ENCODE measurements at regions not wholly inside any gene's neighbourhood (a gene's known extent, or its start where the extent isn't known, plus 50 kb on each side); places are given as distances from the start of the nearest gene placed in this dataset.

- Histone ChIP-seq H3K27ac (no peak overlapping the region), H4K20me1 (ENCODE audit: insufficient read depth) (no peaks in the 10 kb centered on the region)
- DNase-seq: no peak
Measured at GRCh38 chr19:5207806-5208205, 132.8 kb downstream of the PTPRS start.

GRCh38 chr19:5206751-5207075 is 133.9 kb downstream of the PTPRS start:
- Histone ChIP-seq H3K4me2 (ENCODE audit: unreplicated experiment) (no peak overlapping the region), H4K20me1 (ENCODE audit: insufficient read depth) (no peaks in the 10 kb centered on the region), H3K27me3 (replicated peaks; ENCODE audit: insufficient read depth) (no peaks in the 10 kb centered on the region), H3K27ac (no peak overlapping the region), H3K4me1 (ENCODE audit: insufficient read depth) (no peaks in the 10 kb centered on the region), H3F3A (ENCODE audit: insufficient read depth) (no peaks in the 10 kb centered on the region), H3K9me3 (ENCODE audit: low read depth) (no peaks in the 10 kb centered on the region), H2AFZ (no peak overlapping the region), H3K9me2 (ENCODE audit: insufficient read depth) (peaks cover 5% of the 10 kb centered on the region; the same call in 1 of the 2 replicates), H3K9ac (no peak overlapping the region), H3K79me2 (ENCODE audit: insufficient read depth) (no peaks in the 10 kb centered on the region), H3K4me3 (no peak overlapping the region), H3K36me3 (ENCODE audit: low read depth) (peaks cover 20% of the 10 kb centered on the region)
- TF ChIP-seq EZH2phosphoT487 (IDR thresholded peaks at IDR 0.05; ENCODE audit: insufficient read depth, low read depth) (no peak), EZH2 (IDR thresholded peaks at IDR 0.05; ENCODE audit: insufficient read depth, poor library complexity, severe bottlenecking) (no peak)
- DNase-seq: no peak
- 90 to 93% methylated on average over 11 of the region's 11 CpGs for WGBS, 2 experiments (ENCODE audit: low coverage in 1 of 2, low lambda C conversion rate in 2 of 2, missing lambda C conversion rate in 2 of 2)
- in situ Hi-C loops (cut with MboI): no loop called here

More at GRCh38 chr19:5207806-5208205, 132.8 kb downstream of the PTPRS start:
- H3K4me2 ChIP-seq (ENCODE audit: unreplicated experiment): no peak overlapping the region
- H3F3A ChIP-seq (ENCODE audit: insufficient read depth): no peaks in the 10 kb centered on the region
- no peak overlapping the region for H3K9ac ChIP-seq
- no peak for TF ChIP-seq EZH2 (IDR thresholded peaks at IDR 0.05; ENCODE audit: insufficient read depth, poor library complexity, severe bottlenecking)
- TF ChIP-seq EZH2phosphoT487 (IDR thresholded peaks at IDR 0.05; ENCODE audit: insufficient read depth, low read depth): no peak
- no peaks in the 10 kb centered on the region for H3K79me2 ChIP-seq (ENCODE audit: insufficient read depth)
- H3K4me1 ChIP-seq (ENCODE audit: insufficient read depth): no peaks in the 10 kb centered on the region
- H3K36me3 ChIP-seq (ENCODE audit: low read depth): peaks cover 26% of the 10 kb centered on the region
- peaks cover 5% of the 10 kb centered on the region; the same call in 1 of the 2 replicates for H3K9me2 ChIP-seq (ENCODE audit: insufficient read depth)
- no peaks in the 10 kb centered on the region for H3K9me3 ChIP-seq (ENCODE audit: low read depth)
- 92 to 94% methylated on average over 17 of the region's 17 CpGs for WGBS, 2 experiments (ENCODE audit: low coverage in 1 of 2, low lambda C conversion rate in 2 of 2, missing lambda C conversion rate in 2 of 2)
- no peak overlapping the region for H3K4me3 ChIP-seq
- in situ Hi-C loops (cut with MboI): no loop called here
- no peak overlapping the region for H2AFZ ChIP-seq
- no peaks in the 10 kb centered on the region for H3K27me3 ChIP-seq (replicated peaks; ENCODE audit: insufficient read depth)

- H2AFZ ChIP-seq: no peak overlapping the region
- H3K9me2 ChIP-seq (ENCODE audit: insufficient read depth): peaks cover 5% of the 10 kb centered on the region; the same call in 1 of the 2 replicates
- H3K9ac ChIP-seq: no peak overlapping the region
- 87% methylated on average over 18 to 29 of the region's 29 CpGs for WGBS, 2 experiments (ENCODE audit: low coverage in 1 of 2, low lambda C conversion rate in 2 of 2, missing lambda C conversion rate in 2 of 2)
- no peak for DNase-seq
- H3K4me1 ChIP-seq (ENCODE audit: insufficient read depth): no peaks in the 10 kb centered on the region
- H3K9me3 ChIP-seq (ENCODE audit: low read depth): no peaks in the 10 kb centered on the region
- H3F3A ChIP-seq (ENCODE audit: insufficient read depth): no peaks in the 10 kb centered on the region
- H4K20me1 ChIP-seq (ENCODE audit: insufficient read depth): no peaks in the 10 kb centered on the region
- H3K4me2 ChIP-seq (ENCODE audit: unreplicated experiment): no peak overlapping the region
- H3K79me2 ChIP-seq (ENCODE audit: insufficient read depth): no peaks in the 10 kb centered on the region
- H3K27me3 ChIP-seq (replicated peaks; ENCODE audit: insufficient read depth): no peaks in the 10 kb centered on the region
- H3K4me3 ChIP-seq: no peak overlapping the region
- no peak overlapping the region for H3K27ac ChIP-seq
- in situ Hi-C loops (cut with MboI): no loop called here
- no peak for TF ChIP-seq EZH2phosphoT487 (IDR thresholded peaks at IDR 0.05; ENCODE audit: insufficient read depth, low read depth)
- TF ChIP-seq EZH2 (IDR thresholded peaks at IDR 0.05; ENCODE audit: insufficient read depth, poor library complexity, severe bottlenecking): no peak
- peaks cover 14% of the 10 kb centered on the region for H3K36me3 ChIP-seq (ENCODE audit: low read depth)
Measured at GRCh38 chr19:5205937-5206750, 134.5 kb downstream of the PTPRS start.

GRCh38 chr19:5205381-5205780 is 135.2 kb downstream of the PTPRS start:
- Histone ChIP-seq H3K36me3 (ENCODE audit: low read depth) (peaks cover 9% of the 10 kb centered on the region; the same call in 1 of the 2 replicates), H3K9me3 (ENCODE audit: low read depth) (no peaks in the 10 kb centered on the region), H3F3A (ENCODE audit: insufficient read depth) (no peaks in the 10 kb centered on the region), H4K20me1 (ENCODE audit: insufficient read depth) (no peaks in the 10 kb centered on the region), H3K4me1 (ENCODE audit: insufficient read depth) (no peaks in the 10 kb centered on the region), H3K79me2 (ENCODE audit: insufficient read depth) (no peaks in the 10 kb centered on the region), H3K9ac (no peak overlapping the region), H2AFZ (no peak overlapping the region), H3K4me3 (no peak overlapping the region), H3K27me3 (replicated peaks; ENCODE audit: insufficient read depth) (no peaks in the 10 kb centered on the region), H3K4me2 (ENCODE audit: unreplicated experiment) (no peak overlapping the region), H3K9me2 (ENCODE audit: insufficient read depth) (peaks cover 5% of the 10 kb centered on the region; the same call in 1 of the 2 replicates), H3K27ac (no peak overlapping the region)
- WGBS, 2 experiments (ENCODE audit: low coverage in 1 of 2, low lambda C conversion rate in 2 of 2, missing lambda C conversion rate in 2 of 2): 93% methylated on average over 13 of the region's 13 CpGs
- DNase-seq: no peak
- no peak for TF ChIP-seq EZH2 (IDR thresholded peaks at IDR 0.05; ENCODE audit: insufficient read depth, poor library complexity, severe bottlenecking)
- no peak for TF ChIP-seq EZH2phosphoT487 (IDR thresholded peaks at IDR 0.05; ENCODE audit: insufficient read depth, low read depth)
- in situ Hi-C loops (cut with MboI): no loop called here
